Peyer's patch (tissue), 4 donors: ENCODE measurements at regions not wholly inside any gene's neighbourhood (a gene's known extent, or its start where the extent isn't known, plus 50 kb on each side); places are given as distances from the start of the nearest gene placed in this dataset.

ENCODE experiments used
- DNase-seq, 3 donors: peaks; one replicate each; pipeline ENCODE4 v3.0.0-alpha.2; 2017 to 2019
- H3K27ac ChIP-seq, 4 donors: fragments of 200-600 bp; sonication (generic); one replicate each; pipeline ENCODE4 v1.5.1; 2016 to 2019
- H3K27me3 ChIP-seq, 2 donors: fragments of 200-600 bp; sonication (generic); one replicate each; pipeline ENCODE4 v1.5.1; 2019
- H3K36me3 ChIP-seq, 3 donors: fragments of 200-600 bp; sonication (generic); one replicate each; pipeline ENCODE4 v1.5.1; 2016 to 2019
- H3K4me1 ChIP-seq, 4 donors: fragments of 200-600 bp; sonication (generic); one replicate each; pipeline ENCODE4 v1.5.1; 2016 to 2019
- H3K4me3 ChIP-seq, 4 donors: fragments of 200-600 bp; sonication (generic); 1 replicate in 3 of 4; 2 replicates in 1 of 4; pipeline ENCODE4 v1.5.1; 2016 to 2019; ENCODE audit warnings: mild to moderate bottlenecking in 1 of 4
- H3K9me3 ChIP-seq, 4 donors: fragments of 200-600 bp; sonication (generic); one replicate each; pipeline ENCODE4 v1.5.1; 2016 to 2019; ENCODE audit warnings: mild to moderate bottlenecking in 1 of 4
- CTCF ChIP-seq, 6 experiments: fragments of 450-650 bp in 4 of 6; fragments of 200-600 bp in 2 of 6; sonication (generic) in 1 of 6; IDR thresholded peaks; one replicate each; pipeline ENCODE4 v1.5.1; 2017 to 2019; ENCODE audit warnings: antibody characterized with exemption in 6 of 6, mild to moderate bottlenecking in 3 of 6, moderate library complexity in 1 of 6
- POLR2A ChIP-seq, 2 donors: fragments of 450-650 bp; IDR thresholded peaks; one replicate each; pipeline ENCODE4 v1.5.1; 2017; ENCODE audit warnings: antibody characterized with exemption in 2 of 2, mild to moderate bottlenecking in 2 of 2, moderate library complexity in 2 of 2

GRCh38 chr10:78974617-78975317 lies 94.0 kb upstream of the ZMIZ1 start:
- Histone ChIP-seq H3K4me1 (peaks cover 0 to 27% (median 0%) of the 10 kb centered on the region in 4 donors), H3K36me3 (no peaks in the 10 kb centered on the region), H3K4me3 (peak overlapping the region in 2 of 4 donors; percentile 56 to 81), H3K27ac (peak overlapping the region; percentile 77 to 96 (median 88)), H3K9me3 (no peaks in the 10 kb centered on the region), H3K27me3 (no peaks in the 10 kb centered on the region)
- no peak for TF ChIP-seq POLR2A (IDR thresholded peaks at IDR 0.05)
- TF ChIP-seq CTCF (IDR thresholded peaks at IDR 0.05) = peak in 5 of 6 experiments; percentile 18 to 64 (median 49)
- peak; percentile 40 to 65 (median 64) for DNase-seq

GRCh38 chr10:78975926-78976325 lies 92.8 kb upstream of the ZMIZ1 start:
- TF ChIP-seq CTCF (IDR thresholded peaks at IDR 0.05) (no peak), POLR2A (IDR thresholded peaks at IDR 0.05) (no peak)
- H3K36me3 ChIP-seq = no peaks in the 10 kb centered on the region
- H3K4me1 ChIP-seq = peaks cover 0 to 27% (median 0%) of the 10 kb centered on the region in 4 donors
- no peaks in the 10 kb centered on the region for H3K9me3 ChIP-seq
- H3K27ac ChIP-seq = no peak overlapping the region
- no peak overlapping the region for H3K4me3 ChIP-seq
- no peak for DNase-seq
- H3K27me3 ChIP-seq = no peaks in the 10 kb centered on the region

GRCh38 chr10:78976825-78977755 lies 91.7 kb upstream of the ZMIZ1 start:
- TF ChIP-seq CTCF (IDR thresholded peaks at IDR 0.05) (no peak), POLR2A (IDR thresholded peaks at IDR 0.05) (no peak)
- peaks cover 0 to 26% (median 0%) of the 10 kb centered on the region in 4 donors for H3K4me1 ChIP-seq
- no peak overlapping the region for H3K4me3 ChIP-seq
- H3K36me3 ChIP-seq = no peaks in the 10 kb centered on the region
- H3K27me3 ChIP-seq = no peaks in the 10 kb centered on the region
- no peak overlapping the region for H3K27ac ChIP-seq
- no peak for DNase-seq
- no peaks in the 10 kb centered on the region for H3K9me3 ChIP-seq

GRCh38 chr10:78979938-78980337 lies 88.8 kb upstream of the ZMIZ1 start:
- DNase-seq = no peak
- no peak overlapping the region for H3K4me3 ChIP-seq
- peaks cover 0 to 3% (median 0%) of the 10 kb centered on the region in 4 donors for H3K4me1 ChIP-seq
- H3K9me3 ChIP-seq = no peaks in the 10 kb centered on the region
- TF ChIP-seq POLR2A (IDR thresholded peaks at IDR 0.05) = no peak
- no peak for TF ChIP-seq CTCF (IDR thresholded peaks at IDR 0.05)
- no peaks in the 10 kb centered on the region for H3K27me3 ChIP-seq
- H3K27ac ChIP-seq = no peak overlapping the region
- H3K36me3 ChIP-seq = no peaks in the 10 kb centered on the region

GRCh38 chr10:78980354-78980753 lies 88.4 kb upstream of the ZMIZ1 start:
- DNase-seq = no peak

More at GRCh38 chr10:78980354-78980753, 88.4 kb upstream of the ZMIZ1 start:
- Histone ChIP-seq H3K9me3 (no peaks in the 10 kb centered on the region), H3K4me1 (no peaks in the 10 kb centered on the region), H3K27me3 (no peaks in the 10 kb centered on the region), H3K36me3 (no peaks in the 10 kb centered on the region), H3K27ac (no peak overlapping the region), H3K4me3 (no peak overlapping the region)
- TF ChIP-seq CTCF (IDR thresholded peaks at IDR 0.05) (no peak), POLR2A (IDR thresholded peaks at IDR 0.05) (no peak)
